ENCODE measurements at regions not wholly inside any gene's neighbourhood (a gene's known extent, or its start where the extent isn't known, plus 50 kb on each side); places are given as distances from the start of the nearest gene placed in this dataset.

DNA sequence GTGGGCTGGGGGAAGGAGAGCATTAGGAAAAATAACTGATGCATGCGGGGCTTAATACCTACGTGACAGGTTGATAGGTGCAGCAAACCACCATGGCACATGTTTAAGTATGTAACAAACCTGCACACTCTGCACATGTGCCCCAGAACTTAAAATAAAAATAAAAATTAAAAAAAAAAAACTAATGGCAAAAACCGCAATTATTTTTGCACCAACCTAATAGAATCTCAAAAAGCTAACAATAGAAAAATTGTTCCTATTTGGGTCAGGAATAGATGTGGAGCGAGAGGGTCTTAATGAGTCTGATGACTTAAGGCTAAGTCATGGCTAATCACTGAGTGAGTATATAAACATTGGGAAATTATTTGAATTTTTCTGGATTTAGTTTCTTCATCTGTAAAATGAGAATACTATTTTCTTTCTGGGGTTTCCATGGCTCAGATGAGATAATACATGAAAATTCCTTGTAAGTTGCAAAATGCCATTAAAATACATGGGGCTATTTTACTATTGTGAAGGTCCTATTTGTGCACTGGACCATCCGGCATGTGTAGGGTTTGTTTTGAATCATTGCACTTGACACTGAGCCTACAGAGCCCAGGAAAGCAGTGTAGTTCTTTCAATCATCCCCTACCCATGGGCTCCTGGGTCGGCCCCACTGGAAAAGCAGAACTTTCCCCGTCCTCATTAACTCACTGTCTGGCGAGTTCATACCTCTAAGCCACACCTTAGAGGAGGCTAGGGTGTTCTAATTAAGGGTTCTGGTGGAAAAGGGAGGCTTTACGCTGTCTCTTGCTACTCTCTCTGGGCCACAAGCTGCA is 164.1 kb upstream of the NTF3 start:
- BruUV-seq (replicated peaks), result no TSS peak
- intact Hi-C loops (cut with micrococcal nuclease; ENCODE audit: unreplicated experiment), result no loop called here
- ATAC-seq, result no peak

More for the DNA sequence above, 164.1 kb upstream of the NTF3 start:
- no peaks in the 10 kb centered on the region for H3K79me2 ChIP-seq (ENCODE audit: control insufficient read depth, insufficient read depth, low read length)
- DNase-seq (ENCODE audit: low read depth, low spot score) (no peak), FAIRE-seq (no peak)
- no peaks in the 10 kb centered on the region for H4K20me1 ChIP-seq (ENCODE audit: control insufficient read depth, insufficient read depth)
- WGBS (ENCODE audit: insufficient coverage, insufficient replicate concordance, low lambda C conversion rate, missing lambda C conversion rate), result 19% methylated on average over 9 of the region's 9 CpGs
- H3K4me3 ChIP-seq, result no peak overlapping the region
- RAD21 ChIA-PET (ENCODE audit: unreplicated experiment), result no interaction called here
- CTCF ChIA-PET, result no interaction called here
- no peak overlapping the region for H3K27ac ChIP-seq (ENCODE audit: control insufficient read depth, insufficient read depth)
- SMC1A ChIA-PET (ENCODE audit: uncharacterized antibody, unreplicated experiment), result no interaction called here
- H3K9ac ChIP-seq (ENCODE audit: control insufficient read depth, insufficient read depth, low read length), result no peak overlapping the region
- in situ Hi-C loops (cut with MboI), result no loop called here
- no peaks in the 10 kb centered on the region for H3K9me3 ChIP-seq (replicated peaks; ENCODE audit: control insufficient read depth, insufficient read depth, low read length)
- 0 out of 4 replicates have a peak, but pooled peaks cover 0 to 2% of the 10 kb centered on the region in 2 experiments for H3K27me3 ChIP-seq (replicated peaks in 1 of 2; ENCODE audit: control insufficient read depth in 2 of 2, insufficient read depth in 2 of 2, low read length in 1 of 2)
- H2AFZ ChIP-seq (ENCODE audit: control insufficient read depth, low read depth, low read length), result no peak overlapping the region
- no peak overlapping the region for H3K4me2 ChIP-seq (ENCODE audit: control insufficient read depth, insufficient read depth)
- POLR2A ChIA-PET, result no interaction called here
- no peaks in the 10 kb centered on the region for H3K4me1 ChIP-seq (ENCODE audit: control insufficient read depth, insufficient read depth, low read length)
- TF ChIP-seq TBL1XR1 (IDR thresholded peaks at IDR 0.05; ENCODE audit: low read depth, low read length) (no peak), ZNF217 (IDR thresholded peaks at IDR 0.05) (no peak), ATF7 (IDR thresholded peaks at IDR 0.05; ENCODE audit: low read depth) (no peak), POLR2A (IDR thresholded peaks at IDR 0.05; ENCODE audit: low read depth, low read length) (no peak), JUNB (IDR thresholded peaks at IDR 0.05) (no peak), ASH2L (IDR thresholded peaks at IDR 0.05; ENCODE audit: borderline replicate concordance, low read depth) (no peak)
- TF ChIP-seq, protein P1, sequence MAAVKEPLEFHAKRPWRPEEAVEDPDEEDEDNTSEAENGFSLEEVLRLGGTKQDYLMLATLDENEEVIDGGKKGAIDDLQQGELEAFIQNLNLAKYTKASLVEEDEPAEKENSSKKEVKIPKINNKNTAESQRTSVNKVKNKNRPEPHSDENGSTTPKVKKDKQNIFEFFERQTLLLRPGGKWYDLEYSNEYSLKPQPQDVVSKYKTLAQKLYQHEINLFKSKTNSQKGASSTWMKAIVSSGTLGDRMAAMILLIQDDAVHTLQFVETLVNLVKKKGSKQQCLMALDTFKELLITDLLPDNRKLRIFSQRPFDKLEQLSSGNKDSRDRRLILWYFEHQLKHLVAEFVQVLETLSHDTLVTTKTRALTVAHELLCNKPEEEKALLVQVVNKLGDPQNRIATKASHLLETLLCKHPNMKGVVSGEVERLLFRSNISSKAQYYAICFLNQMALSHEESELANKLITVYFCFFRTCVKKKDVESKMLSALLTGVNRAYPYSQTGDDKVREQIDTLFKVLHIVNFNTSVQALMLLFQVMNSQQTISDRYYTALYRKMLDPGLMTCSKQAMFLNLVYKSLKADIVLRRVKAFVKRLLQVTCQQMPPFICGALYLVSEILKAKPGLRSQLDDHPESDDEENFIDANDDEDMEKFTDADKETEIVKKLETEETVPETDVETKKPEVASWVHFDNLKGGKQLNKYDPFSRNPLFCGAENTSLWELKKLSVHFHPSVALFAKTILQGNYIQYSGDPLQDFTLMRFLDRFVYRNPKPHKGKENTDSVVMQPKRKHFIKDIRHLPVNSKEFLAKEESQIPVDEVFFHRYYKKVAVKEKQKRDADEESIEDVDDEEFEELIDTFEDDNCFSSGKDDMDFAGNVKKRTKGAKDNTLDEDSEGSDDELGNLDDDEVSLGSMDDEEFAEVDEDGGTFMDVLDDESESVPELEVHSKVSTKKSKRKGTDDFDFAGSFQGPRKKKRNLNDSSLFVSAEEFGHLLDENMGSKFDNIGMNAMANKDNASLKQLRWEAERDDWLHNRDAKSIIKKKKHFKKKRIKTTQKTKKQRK (IDR thresholded peaks at IDR 0.05; ENCODE audit: low read depth, low read length), result no peak
- TF ChIP-seq, protein P2, sequence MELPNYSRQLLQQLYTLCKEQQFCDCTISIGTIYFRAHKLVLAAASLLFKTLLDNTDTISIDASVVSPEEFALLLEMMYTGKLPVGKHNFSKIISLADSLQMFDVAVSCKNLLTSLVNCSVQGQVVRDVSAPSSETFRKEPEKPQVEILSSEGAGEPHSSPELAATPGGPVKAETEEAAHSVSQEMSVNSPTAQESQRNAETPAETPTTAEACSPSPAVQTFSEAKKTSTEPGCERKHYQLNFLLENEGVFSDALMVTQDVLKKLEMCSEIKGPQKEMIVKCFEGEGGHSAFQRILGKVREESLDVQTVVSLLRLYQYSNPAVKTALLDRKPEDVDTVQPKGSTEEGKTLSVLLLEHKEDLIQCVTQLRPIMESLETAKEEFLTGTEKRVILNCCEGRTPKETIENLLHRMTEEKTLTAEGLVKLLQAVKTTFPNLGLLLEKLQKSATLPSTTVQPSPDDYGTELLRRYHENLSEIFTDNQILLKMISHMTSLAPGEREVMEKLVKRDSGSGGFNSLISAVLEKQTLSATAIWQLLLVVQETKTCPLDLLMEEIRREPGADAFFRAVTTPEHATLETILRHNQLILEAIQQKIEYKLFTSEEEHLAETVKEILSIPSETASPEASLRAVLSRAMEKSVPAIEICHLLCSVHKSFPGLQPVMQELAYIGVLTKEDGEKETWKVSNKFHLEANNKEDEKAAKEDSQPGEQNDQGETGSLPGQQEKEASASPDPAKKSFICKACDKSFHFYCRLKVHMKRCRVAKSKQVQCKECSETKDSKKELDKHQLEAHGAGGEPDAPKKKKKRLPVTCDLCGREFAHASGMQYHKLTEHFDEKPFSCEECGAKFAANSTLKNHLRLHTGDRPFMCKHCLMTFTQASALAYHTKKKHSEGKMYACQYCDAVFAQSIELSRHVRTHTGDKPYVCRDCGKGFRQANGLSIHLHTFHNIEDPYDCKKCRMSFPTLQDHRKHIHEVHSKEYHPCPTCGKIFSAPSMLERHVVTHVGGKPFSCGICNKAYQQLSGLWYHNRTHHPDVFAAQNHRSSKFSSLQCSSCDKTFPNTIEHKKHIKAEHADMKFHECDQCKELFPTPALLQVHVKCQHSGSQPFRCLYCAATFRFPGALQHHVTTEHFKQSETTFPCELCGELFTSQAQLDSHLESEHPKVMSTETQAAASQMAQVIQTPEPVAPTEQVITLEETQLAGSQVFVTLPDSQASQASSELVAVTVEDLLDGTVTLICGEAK (IDR thresholded peaks at IDR 0.05; ENCODE audit: borderline replicate concordance), result no peak
- H3K36me3 ChIP-seq (ENCODE audit: control insufficient read depth in 2 of 2, insufficient read depth in 2 of 2, low read length in 1 of 2), result no peaks in the 10 kb centered on the region

Data from GM12878 (cell line).